ENCODE measurements at regions not wholly inside any gene's neighbourhood (a gene's known extent, or its start where the extent isn't known, plus 50 kb on each side); places are given as distances from the start of the nearest gene placed in this dataset.

DNA sequence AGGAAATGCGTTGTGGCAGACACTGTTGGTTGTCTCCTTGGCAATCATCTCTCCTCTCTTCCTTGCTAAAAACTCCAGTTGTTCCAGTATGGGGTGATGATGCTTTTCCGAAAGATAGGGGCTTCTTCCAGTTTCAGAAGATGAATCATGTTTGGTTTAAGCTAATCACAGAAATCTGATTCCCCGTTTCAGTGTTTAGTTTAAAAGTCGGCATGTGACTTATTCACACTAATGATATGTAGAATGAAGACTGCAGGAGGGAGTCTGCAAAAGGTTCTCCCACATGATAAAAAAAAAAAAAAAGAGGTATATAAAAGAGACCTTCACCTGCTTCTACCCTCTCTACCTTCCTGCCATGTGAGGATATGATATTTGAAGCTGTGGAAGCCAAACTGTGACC, 239.0 kb upstream of the SIX2 start:
- DNase-seq = no peak

DNA sequence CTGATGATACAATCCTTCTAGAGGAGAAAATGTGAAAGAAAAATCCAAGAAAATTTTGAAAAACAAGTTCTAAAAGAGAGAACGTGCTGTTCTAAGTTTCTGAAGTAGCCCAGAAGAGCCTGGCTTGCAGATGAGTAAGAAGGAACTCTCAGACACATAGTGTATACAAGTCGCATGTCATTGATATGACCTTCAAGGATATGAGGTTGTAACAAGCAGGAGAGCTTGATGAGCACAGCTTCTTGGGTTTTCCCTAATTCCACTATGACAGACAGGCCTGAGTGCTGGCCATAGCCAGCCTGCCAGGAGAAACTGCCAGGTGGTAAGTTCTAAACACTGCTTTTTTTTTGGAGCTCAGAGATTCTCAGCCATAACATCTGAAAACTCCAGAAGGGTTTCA, 235.7 kb upstream of the SIX2 start:
- no peak for DNase-seq

DNA sequence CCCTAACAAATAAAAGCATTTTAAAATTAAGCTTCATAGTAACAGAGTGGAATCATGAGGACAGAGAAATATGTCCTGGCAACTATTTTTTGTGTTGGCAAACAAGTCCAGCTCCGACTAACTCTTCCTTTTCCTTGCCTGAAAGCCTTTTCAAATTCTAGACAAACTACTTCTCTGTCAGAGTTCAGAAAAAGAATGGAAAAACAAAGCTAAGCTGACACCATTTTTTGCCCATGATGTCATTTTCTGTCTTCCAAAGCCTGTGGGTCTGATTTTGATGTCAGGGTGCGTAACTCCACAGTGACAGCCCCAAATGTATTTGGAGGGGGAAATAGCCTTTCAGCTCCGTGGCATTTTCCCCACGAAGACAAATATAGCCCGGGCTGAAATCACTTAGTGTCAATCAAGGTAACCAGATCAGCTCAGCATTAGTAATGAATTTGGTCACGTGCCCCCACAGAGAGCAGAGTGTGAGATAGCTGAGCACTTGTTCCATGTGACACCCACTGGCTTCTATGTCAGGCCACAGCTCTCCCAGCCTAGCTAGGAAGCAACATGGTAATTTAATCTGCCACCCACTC, 233.0 kb upstream of the SIX2 start:
- DNase-seq = no peak

DNA sequence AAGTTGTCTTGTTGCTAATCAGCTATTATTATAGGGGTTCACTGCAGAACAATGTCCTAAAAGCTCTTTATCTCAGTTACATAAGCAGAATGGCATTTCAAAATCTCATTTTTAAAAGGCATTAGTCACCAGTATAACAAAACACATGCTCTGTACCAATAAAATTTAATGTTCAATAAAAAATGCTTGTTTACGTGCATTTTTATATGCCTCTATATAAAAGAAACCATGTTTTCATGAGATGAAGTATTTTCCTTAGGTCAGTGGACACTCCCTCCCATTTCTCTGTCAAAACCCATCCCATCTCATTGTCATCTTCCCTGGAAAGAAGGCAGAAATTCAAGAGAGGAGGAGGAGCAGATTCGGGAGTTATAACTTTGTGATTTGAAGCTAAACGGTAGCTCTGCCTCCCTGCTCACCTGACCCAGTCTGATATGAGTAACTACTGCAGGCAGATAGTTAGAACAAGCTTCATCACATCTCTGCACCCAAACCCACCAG, 231.9 kb upstream of the SIX2 start:
- DNase-seq = no peak

GRCh38 chr2:45237850-45238542, 228.7 kb upstream of the SIX2 start:
- peak; percentile 35 for DNase-seq

- DNase-seq = no peak
These were observed 227.9 kb upstream of the SIX2 start for GRCh38 chr2:45237128-45237527.

DNA sequence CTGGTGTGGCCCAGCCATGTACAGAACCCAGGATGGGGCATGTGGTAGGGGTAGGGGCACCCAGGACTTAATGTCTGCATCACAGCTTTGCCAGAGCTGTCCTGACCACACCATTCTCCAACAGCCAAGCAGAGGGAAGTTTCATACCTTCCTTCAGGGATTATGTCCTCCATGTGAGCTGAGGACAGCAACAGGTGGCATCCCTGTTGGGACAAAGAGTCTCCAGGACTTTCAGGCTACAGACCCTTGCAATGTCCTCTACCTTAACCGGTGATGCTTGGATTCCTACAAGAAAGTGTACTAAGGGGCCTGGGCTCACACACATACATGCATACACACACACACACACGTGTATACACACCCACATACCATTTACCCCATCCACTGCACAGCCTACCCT, 227.0 kb upstream of the SIX2 start:
- DNase-seq = no peak

DNA sequence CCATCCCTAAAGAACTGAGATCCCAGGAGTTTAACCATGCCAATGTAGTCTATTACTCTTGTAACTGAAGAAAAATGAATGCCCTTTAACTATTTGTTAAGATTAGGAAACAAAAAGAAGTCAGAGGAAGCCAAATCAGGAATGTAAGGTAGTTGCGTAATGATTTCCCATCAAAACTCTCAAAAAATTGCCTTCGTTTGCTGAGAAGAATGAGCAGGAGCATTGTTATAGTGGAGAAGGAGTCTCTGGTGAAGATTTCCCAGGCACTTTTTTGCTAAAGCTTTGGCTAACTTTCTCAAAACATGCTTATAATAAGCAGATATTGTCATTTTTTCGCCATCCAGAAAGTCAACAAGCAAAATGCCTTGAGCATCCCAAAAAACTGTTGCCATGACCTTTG, 224.0 kb upstream of the SIX2 start:
- no peak for DNase-seq

- no peak for DNase-seq
These were observed 223.6 kb upstream of the SIX2 start for GRCh38 chr2:45232818-45233217.

- no peak for DNase-seq
These were observed 220.2 kb upstream of the SIX2 start for GRCh38 chr2:45229411-45229810.

- DNase-seq = no peak
These were observed 218.1 kb upstream of the SIX2 start for GRCh38 chr2:45227347-45227746.

GRCh38 chr2:45224993-45225380, 215.7 kb upstream of the SIX2 start:
- no peak for DNase-seq

DNA sequence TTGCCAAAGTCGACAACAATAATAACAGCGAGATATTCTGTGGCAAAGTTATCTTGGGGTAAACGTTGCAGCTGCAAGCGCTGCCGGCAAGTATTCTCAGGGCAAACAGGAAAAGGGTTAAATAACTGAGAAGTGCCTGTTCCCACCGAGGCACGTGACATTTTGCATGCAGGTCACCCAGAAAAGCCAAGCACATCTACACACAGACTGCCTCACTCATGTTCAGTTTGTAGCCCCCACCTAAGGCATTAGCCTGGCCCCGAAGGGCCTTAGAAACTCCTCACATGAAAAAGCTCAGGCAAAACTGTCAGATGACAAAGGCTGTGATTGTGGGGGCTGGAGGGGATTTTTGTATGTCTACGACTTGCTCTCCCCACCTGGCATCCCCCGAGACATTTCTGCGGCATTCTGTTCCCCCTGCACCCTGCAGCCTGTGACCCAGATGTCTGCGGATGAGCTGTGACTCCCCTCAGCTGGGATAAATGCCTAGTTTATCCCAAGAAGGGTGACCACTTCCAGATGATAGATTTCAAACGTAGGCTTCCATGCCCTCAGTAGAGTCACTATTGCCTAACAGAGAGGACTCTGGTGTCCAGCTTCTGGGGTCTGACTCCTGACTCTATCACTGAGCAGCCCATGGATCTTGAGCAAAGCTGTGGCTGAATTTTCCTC, 215.2 kb upstream of the SIX2 start:
- DNase-seq = no peak

DNA sequence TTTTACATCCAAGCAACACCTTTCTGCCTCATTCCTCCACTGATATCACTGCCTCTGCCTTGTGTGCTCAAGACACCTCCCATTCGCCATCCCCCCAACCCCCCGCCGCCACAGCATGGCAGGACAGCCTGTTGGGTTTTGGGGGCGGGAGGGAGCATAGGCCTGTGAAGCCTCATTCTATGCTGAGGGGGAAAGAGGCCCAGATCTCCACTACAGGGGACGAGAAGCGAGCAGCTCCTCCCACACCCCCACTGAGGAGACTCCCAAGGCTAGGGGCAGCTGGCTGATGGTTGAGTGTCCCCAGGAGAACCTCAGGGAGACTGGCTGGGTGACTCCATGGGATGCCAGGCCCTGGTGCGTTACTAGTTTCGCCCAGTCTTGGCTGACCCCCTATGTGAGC, 214.3 kb upstream of the SIX2 start:
- DNase-seq = no peak

DNA sequence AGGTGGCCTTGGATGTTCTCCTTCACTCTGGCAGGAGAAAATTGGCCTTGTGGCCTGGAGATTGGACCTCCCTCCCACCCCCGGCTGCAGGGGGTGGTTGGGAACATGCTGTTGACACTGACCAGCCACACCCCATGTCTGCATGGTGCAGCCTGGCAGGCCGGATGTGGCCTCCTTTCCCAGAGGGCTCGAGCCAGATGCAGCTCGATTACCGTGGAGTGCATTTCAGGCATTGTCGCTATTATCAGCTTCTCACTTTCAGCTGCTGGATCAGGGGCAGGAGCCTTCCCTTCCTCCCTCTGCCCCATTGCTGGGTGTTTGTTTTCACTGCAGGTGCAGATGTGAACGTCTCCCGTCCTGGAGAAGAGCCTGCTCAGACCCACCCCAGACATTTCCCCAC, 211.0 kb upstream of the SIX2 start:
- DNase-seq = no peak

- no peak for DNase-seq
These were observed 209.7 kb upstream of the SIX2 start for GRCh38 chr2:45218931-45219339.

DNA sequence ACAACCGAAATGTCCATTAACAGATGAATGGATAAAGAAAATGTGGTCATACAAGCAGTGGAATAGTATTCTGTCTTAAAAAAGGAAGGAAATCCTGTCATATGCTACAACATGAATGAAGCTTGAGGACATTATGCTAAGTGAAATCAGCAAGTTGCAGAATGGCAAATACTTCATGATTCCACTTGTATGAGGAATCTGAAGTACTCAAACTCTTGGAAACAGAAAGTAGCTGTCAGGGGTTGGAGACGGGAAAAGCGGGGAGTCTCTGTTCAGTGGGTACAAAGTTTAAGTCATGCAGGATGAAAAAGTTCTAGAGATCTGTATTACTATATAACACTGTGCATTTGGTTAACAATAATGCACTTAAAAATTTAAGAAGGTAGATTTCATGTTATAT, 209.0 kb upstream of the SIX2 start:
- no peak for DNase-seq

DNA sequence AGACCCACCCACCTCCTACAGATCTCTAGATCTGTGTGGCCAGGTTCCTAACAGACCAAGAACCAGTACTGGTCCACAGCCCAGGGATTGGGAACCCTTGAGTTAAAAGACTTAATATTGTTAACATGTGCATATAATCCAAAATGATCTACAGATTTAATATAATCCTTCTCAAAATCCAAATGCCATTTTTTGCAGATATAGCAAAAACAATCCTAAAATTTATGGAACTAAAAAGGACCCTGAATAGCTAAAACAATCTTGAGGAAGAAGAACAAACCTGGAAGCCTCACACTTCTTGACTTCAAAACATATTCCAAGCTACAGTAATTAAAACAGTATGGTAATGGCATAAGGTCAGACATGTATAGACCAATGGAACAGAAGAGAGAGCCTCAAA, 206.9 kb upstream of the SIX2 start:
- no peak for DNase-seq

GRCh38 chr2:45214550-45214949, 205.3 kb upstream of the SIX2 start:
- no peak for DNase-seq

DNA sequence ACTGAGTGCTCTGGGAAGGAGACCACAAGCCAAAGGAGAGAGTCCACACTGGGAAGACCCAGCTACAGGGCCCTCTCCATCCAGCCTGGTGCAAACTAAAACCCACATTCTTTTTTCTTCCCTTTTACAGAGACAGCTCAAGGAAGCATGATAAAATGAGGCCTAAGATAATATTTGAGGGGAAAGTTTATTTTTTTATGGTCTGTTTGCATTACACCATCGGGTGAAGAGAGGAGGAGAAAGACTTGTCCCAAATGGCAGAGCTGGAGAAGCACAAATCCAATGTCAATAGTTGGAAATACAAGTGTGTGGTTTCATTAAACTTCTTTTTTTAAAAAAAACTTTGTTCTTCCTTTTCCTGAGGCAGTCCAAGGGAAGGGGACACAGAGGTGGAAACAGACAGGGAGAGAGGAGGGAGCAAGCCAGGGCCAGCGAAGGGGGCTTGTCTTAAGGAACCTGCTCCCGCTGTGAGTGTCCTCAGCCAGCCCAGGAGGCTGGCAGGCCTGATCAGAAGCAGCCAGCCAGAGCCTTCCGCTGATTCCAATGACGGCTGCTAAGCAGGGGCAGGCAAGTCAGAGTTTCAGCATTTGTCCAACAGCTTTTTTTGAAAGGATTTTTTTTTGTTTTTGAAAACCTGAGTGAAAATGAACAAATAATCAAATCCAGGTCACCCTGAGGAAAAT, 203.8 kb upstream of the SIX2 start:
- DNase-seq = no peak

DNA sequence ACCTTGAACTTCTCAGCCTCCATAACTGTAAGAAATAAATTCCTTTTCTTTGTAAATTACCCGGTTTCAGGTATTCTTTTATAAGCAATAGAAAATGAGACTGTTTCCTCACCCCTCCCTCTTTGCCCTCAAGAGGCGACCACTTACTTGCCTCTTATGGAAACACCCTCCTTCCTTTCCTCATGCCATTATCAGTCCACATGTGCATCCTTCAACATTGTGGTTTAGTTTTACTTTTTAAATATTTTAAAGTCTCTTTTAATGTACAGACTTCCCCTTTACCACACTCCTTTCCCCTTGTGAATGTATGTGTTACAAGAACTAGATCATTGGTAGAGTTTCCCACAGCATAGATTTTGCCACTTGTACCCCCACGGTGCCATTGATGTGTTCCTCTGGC, 202.4 kb upstream of the SIX2 start:
- no peak for DNase-seq

DNA sequence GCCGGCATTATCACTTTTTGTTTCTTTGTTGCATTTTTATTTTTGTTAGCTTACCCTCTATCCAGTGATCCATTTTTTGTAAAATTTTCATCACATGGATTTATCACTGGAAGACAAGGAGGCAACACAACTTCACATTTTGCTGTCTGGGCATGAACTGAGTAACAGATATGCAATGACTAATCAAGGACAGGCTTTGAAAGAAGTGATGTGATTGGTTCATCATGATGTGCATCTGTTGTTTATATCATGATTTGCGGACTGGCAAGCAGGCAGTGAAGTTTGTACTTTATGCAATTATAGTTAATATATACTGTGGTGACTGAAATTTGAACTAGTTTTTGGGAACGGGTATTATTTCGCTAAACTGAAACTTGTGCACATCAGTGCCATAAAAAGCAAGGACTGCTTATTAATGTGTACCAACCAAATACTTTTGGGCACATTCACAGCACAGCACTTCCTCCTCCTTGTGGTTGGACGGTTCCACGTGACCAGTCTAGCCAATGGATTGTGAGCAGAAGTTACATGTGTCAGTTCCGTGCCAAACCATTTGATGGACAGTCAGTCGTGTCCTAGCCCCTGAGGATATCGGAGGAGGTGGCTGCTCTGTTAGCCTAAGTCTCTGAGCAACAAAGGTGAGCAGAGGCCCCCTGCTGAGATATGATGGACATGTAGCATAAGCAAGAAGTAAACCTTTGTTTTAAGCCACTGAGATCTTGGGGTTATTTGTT, 201.4 kb upstream of the SIX2 start:
- DNase-seq = no peak

- no peak for DNase-seq
These were observed 200.6 kb upstream of the SIX2 start for GRCh38 chr2:45209875-45210274.
